ENCODE measurements at regions not wholly inside any gene's neighbourhood (a gene's known extent, or its start where the extent isn't known, plus 50 kb on each side); places are given as distances from the start of the nearest gene placed in this dataset.

DNA sequence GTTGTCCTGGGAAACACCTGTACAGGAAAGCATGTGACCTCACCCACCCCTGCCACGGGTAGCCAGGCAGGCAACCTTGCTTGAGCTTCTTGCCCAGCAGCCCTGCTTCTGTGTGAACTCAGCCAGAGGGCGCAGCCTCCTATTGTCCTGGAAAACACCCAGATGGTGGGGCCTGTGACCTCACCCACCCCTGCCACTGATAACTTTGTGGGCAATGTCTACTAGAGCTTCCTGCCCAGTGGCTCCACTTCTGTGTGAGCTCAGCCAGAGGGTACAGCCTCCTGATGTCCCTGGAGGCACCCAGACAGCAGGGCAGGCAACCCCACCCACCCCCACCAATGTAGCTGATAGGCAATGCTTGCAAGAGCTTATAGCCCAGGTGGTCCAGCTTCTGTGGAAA is 146.3 kb downstream of the DTHD1 start:
- no peak for DNase-seq
- no peak overlapping the region for H3K4me3 ChIP-seq
- H3F3A ChIP-seq (ENCODE audit: insufficient read depth, low read depth), result no peaks in the 10 kb centered on the region
- H3K27me3 ChIP-seq (ENCODE audit: insufficient read depth, low read depth), result no peaks in the 10 kb centered on the region
- no peaks in the 10 kb centered on the region for H3K4me1 ChIP-seq (replicated peaks; ENCODE audit: insufficient read depth)
- H3K27ac ChIP-seq, result no peak overlapping the region
- ChIA-PET POLR2A (ENCODE audit: unreplicated experiment) (no interaction called here), CTCF (no interaction called here)
- intact Hi-C loops (cut with micrococcal nuclease; ENCODE audit: unreplicated experiment), result no loop called here
- H3K36me3 ChIP-seq (ENCODE audit: low read depth), result no peaks in the 10 kb centered on the region
- H3K9me3 ChIP-seq (ENCODE audit: insufficient read depth, low read depth), result no peaks in the 10 kb centered on the region
- H4K20me1 ChIP-seq (ENCODE audit: insufficient read depth), result no peaks in the 10 kb centered on the region
- TF ChIP-seq CTCF (conservative IDR thresholded peaks at IDR 0.05) (no peak), EZH2 (IDR thresholded peaks at IDR 0.05; ENCODE audit: low read depth) (no peak)
- no peaks in the 10 kb centered on the region; the same call in 1 of the 2 replicates for H3K9me2 ChIP-seq (ENCODE audit: insufficient read depth)
- BruUV-seq (replicated peaks), result no TSS peak
- H3K79me2 ChIP-seq (ENCODE audit: low read depth), result no peaks in the 10 kb centered on the region
- no peak overlapping the region for H2AFZ ChIP-seq
- no peak overlapping the region for H3K4me2 ChIP-seq

DNA sequence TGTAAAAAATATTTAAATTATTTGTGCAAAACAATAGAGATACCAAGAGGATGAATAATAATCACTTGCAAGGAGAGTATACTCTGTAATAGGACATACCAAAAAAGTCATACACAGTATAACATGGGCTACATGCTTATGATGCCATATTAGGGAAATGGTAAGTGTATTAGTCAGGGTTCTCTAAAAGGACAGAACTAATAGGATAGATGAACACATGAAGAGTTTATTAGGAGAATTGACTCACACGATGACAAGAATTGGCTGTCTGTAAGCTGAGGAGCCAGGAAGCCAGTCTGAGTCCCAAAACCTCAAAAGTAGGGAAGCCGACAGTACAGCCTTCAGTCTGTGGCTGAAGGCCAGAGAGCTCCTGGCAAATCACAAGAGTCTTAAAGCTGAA is 151.2 kb downstream of the DTHD1 start:
- Histone ChIP-seq H3K9me2 (ENCODE audit: insufficient read depth) (no peaks in the 10 kb centered on the region; the same call in 1 of the 2 replicates), H3K36me3 (ENCODE audit: low read depth) (no peaks in the 10 kb centered on the region), H3K4me2 (no peak overlapping the region), H3K27ac (no peak overlapping the region), H3K9me3 (ENCODE audit: insufficient read depth, low read depth) (no peaks in the 10 kb centered on the region), H3F3A (ENCODE audit: insufficient read depth, low read depth) (no peaks in the 10 kb centered on the region), H4K20me1 (ENCODE audit: insufficient read depth) (no peaks in the 10 kb centered on the region), H3K4me1 (replicated peaks; ENCODE audit: insufficient read depth) (no peaks in the 10 kb centered on the region), H3K79me2 (ENCODE audit: low read depth) (no peaks in the 10 kb centered on the region), H2AFZ (no peak overlapping the region), H3K27me3 (ENCODE audit: insufficient read depth, low read depth) (no peaks in the 10 kb centered on the region), H3K4me3 (no peak overlapping the region)
- DNase-seq, result no peak
- TF ChIP-seq EZH2 (IDR thresholded peaks at IDR 0.05; ENCODE audit: low read depth), result no peak
- no peak for TF ChIP-seq CTCF (conservative IDR thresholded peaks at IDR 0.05)
- POLR2A ChIA-PET (ENCODE audit: unreplicated experiment), result no interaction called here
- intact Hi-C loops (cut with micrococcal nuclease; ENCODE audit: unreplicated experiment), result no loop called here
- CTCF ChIA-PET, result no interaction called here
- no TSS peak for BruUV-seq (replicated peaks)

DNA sequence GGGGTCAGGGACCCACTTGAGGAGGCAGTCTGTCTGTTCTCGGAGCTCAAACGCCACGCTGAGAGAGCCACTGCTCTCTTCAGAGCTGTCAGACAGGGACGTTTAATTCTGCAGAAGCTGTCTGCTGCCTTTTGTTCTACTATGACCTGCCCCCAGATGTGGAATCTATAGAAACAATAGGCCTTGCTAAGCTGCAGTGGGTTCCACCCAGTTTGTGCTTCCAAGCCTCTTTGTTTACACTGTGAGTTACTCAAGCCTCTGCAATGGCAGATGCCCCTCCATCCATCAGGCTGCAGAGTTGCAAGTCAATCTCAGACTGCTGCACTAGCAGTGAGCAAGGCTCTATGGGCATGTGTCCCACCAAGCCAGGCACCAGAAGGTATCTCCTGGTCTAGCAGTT is 158.1 kb downstream of the DTHD1 start:
- TF ChIP-seq EZH2 (IDR thresholded peaks at IDR 0.05; ENCODE audit: low read depth) (no peak), CTCF (conservative IDR thresholded peaks at IDR 0.05) (no peak)
- no TSS peak for BruUV-seq (replicated peaks)
- ChIA-PET POLR2A (ENCODE audit: unreplicated experiment) (no interaction called here), CTCF (no interaction called here)
- Histone ChIP-seq H3K79me2 (ENCODE audit: low read depth) (no peaks in the 10 kb centered on the region), H3K4me2 (no peak overlapping the region), H3K36me3 (ENCODE audit: low read depth) (no peaks in the 10 kb centered on the region), H3K27me3 (ENCODE audit: insufficient read depth, low read depth) (no peaks in the 10 kb centered on the region), H4K20me1 (ENCODE audit: insufficient read depth) (no peaks in the 10 kb centered on the region), H3K27ac (no peak overlapping the region), H3K4me1 (replicated peaks; ENCODE audit: insufficient read depth) (no peaks in the 10 kb centered on the region), H3K9me3 (ENCODE audit: insufficient read depth, low read depth) (no peaks in the 10 kb centered on the region), H3K9me2 (ENCODE audit: insufficient read depth) (no peaks in the 10 kb centered on the region), H3K4me3 (no peak overlapping the region), H3F3A (ENCODE audit: insufficient read depth, low read depth) (no peaks in the 10 kb centered on the region), H2AFZ (no peak overlapping the region)
- DNase-seq, result no peak
- intact Hi-C loops (cut with micrococcal nuclease; ENCODE audit: unreplicated experiment), result no loop called here

Measured in PC-9 (cell line).